Stimulated activated CD4-positive, alpha-beta T cell treated with anti-CD3 and anti-CD28 coated beads, Interleukin-2, amount 100 ng/mL, for 48 hours (primary cell): ENCODE measurements at regions not wholly inside any gene's neighbourhood (a gene's known extent, or its start where the extent isn't known, plus 50 kb on each side); places are given as distances from the start of the nearest gene placed in this dataset.
"Not testable (repeated sequence)": the region's sequence is repeated elsewhere in the genome, so short reads cannot be mapped to it uniquely, and the experiment has no call there.

Experiments
- DNase-seq, 2 donors: peaks; one replicate each; pipeline ENCODE4 v3.0.0-alpha.2; 2020

DNA sequence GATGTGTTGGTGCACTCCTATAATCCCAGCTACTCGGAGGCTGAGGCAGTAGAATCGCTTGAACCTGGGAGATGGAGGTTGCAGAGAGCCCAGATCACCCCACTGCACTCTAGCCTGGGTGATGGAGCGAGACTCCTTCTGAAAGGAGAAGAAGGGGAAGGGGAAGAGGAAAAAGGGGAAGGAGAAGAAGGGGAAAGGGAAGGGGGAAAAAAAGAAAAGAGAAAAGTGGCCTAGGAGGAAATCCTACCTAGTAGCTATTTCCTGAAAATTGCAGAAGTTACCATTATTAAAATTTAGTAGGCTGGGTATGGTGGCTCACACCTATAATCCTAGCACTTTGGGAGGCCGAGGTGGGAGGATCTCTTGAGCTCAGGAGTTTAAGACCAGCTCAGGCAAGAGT, 67.4 kb downstream of the ARRDC3 start:
- no peak for DNase-seq

- peak; percentile 65 to 67 for DNase-seq
These were observed 69.1 kb downstream of the ARRDC3 start for GRCh38 chr5:91313757-91314673.

- no peak for DNase-seq
These were observed 70.4 kb downstream of the ARRDC3 start for GRCh38 chr5:91312698-91313097.

DNA sequence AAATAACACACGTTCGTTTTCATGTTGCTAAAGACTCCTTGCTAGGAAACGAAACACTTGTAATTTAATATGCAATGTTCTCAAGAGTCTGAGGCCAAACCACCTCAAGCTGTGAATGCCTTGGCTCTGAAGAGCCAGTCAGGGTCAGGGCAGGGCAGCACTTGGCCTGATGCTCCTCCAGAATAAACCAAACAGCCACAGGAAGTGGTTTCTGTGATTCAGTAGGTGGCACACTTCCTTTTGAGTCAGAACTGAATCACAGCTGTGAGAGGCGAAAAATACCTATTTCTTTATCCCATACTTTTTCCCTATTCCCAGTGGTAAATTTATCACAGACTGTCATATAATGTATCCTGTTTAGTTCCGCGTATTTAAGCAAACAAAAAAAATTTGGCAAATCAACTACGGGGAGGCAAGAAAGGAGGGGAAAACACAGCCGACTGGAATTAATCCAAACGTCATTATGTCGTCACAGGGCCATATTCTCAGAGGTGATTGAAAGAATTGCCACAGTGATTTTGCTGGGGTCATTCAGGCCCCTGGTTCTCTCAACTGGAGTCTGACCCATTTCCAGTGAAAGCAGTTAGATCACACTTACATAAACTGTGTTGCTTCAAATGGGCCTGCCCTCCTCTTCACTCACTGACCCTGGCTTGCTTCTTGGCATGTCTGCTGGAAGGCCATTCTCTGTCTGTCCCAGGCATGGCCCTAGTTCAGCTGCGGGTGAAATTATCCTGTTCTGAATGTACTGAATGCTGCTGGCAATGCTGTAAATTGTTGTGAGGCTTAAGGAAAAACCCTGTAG, 71.2 kb downstream of the ARRDC3 start:
- DNase-seq, result peak; percentile 39

DNA sequence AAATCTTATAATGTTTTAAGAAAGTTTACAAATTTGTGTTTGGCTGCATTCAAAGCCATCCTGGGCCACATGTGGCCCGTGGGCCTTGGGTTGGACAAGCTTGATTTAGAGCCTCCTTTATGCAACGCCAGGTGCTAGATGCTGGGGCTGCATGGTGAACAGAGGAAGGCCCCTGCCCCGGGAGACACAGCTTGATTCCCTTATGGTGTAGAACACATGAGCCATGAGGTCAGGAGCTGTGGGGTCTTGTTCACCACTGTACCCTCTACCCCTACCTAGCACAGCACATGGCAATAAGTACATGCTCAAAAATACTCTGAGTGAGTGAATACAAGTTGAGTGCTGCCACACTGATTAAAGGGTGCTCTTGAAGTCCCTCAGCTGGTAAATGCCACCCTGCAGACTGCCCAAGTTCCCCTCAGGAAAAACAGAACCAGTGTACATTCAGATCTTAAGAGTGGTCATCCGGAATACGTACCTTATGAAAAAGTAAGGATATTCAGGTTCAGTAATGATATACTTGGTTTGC, 71.9 kb downstream of the ARRDC3 start:
- no peak for DNase-seq

DNA sequence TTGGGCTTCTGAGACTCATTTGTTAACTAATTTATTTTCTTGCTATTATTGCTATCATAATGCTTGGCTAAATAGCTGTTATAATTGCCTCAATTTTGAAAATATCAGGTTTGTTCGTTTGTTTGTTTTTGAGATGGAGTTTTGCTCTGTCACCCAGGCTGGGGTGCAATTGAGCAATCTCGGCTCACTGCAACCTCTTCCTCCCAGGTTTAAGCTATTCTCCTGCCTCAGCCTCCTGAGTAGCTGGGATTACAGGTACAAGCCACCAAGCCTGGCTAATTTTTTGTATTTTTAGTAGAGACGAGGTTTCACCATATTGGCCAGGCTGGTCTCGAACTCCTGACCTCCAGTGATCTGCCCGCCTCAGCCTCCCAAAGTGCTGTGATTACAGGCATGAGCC, 75.0 kb downstream of the ARRDC3 start:
- DNase-seq, result not testable (repeated sequence)

DNA sequence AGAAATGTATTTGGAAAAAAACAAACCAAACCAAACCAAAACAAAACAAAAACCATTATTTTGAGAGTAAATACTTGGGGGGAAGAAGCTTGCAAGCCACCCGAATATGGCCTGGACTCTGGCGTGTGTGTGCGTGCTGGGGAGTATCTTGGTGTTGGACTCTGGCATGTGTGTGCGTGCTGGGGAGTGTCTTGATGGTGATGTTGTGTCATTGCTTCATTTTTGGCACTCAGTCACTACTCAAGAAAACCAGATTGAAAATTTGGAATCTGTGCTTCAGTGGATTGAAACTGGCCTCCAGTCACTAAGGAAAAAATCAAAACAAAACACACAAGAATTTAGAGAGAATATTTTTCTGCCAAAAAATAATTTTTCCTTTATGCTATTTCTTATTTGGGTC, 76.1 kb downstream of the ARRDC3 start:
- no peak for DNase-seq

DNA sequence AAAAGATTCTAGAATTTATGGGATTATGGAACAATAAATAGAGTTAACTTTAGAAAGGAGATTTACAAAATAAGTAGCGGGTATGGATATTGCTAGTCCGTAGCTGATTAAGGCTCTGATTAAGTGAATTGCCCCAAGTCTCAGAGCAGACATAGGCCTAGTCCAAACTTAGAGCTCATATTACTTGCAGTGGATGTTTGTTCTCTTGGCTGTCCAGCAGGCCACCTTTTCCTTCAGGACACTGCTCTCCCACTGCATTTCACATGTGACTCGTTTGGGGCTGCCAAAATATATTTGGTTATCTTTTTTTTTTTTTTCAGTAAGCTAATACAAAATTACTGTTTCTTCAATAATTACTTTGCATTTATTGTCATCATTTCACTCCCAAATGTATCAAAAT, 76.6 kb downstream of the ARRDC3 start:
- no peak for DNase-seq

- DNase-seq, result no peak
These were observed 77.5 kb downstream of the ARRDC3 start for GRCh38 chr5:91305640-91306039.

DNA sequence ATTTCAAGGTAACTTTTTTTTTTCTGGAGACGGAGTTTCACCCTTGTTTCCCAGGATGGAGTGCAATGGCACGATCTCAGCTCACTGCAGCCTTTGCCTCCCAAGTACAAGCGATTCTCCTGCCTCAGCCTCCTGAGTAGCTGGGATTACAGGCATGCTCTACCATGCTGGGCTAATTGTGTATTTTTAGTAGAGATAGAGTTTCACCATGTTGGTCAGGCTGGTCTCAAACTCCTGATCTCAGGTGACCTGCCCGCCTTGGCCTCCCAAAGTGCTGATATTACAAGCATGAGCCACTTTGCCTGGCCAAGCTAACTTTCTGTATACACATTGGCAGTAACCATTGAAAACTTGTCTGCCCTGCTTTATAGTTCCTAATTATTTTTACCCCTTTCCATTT, 79.1 kb downstream of the ARRDC3 start:
- not testable (repeated sequence) for DNase-seq

DNA sequence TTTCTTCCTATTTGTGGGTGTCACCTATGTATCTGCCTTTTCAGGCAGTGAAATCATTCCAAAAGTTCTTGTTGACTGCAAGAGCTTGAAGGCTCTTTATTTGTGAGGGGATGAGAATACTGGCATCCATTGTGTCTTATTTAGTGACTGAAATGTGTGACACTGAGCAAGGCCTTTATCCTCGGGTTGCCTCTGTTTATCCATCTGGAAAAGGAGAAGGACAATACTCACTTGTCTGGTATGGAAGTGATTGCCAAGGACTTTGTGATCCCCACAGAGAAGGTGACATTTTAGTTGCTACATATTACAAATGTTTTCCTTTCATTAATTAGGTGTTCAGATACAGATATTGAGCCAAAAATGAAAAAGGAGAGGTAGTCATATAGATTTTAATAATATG, 80.2 kb downstream of the ARRDC3 start:
- no peak for DNase-seq

DNA sequence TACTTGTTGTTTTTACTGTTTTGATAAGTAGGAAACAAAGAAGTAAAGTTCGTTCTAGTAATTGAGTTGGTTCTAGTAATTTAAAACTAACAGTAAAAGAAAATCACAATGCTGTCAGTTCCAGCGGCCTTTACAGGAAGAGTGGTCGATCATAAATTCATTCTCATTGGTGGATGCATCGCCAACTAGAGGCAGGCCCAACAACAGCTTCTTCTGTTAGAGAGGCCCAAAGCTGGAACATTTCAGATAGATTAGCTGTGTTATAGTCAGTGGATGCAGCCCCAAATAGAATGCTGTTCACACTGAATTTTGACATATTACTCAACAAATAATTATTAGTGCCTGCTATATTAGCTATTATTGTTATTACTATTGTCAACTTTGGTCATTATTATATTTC, 80.8 kb downstream of the ARRDC3 start:
- no peak for DNase-seq

DNA sequence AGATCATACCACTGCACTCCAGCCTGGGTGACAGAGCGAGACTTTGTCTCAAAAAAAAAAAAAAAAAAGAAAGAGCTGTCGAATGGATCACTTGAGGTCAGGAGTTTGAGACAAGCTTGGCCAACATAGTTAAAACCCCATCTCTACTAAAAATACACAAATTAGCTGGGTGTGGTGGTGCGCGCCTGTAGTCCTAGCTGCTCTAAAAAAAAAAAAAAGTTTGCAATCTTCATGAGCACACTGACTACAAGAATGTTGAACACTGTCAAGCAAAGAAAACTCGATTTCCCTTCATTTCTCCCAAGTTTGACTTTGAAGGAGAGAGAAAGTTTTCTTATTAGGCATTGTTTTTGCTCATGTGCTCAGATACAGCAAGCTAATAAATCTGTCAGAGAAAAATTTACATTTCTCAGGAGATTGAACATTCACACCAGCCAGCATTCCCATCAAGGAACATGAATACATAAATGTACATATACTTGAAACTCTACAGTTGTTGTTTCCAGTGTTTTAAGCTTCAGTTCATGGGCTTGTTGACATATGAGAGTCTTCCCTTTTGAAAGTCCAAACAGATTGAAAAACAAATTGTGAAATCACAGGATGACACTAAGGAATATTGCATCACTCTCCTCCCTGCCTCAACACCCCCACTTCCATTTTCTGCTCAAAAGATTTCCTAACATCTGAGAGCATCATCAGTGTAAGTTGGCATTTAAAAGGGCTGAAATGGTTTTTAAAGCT, 81.8 kb downstream of the ARRDC3 start:
- DNase-seq, result no peak

- no peak for DNase-seq
These were observed 85.1 kb downstream of the ARRDC3 start for GRCh38 chr5:91297994-91298393.

- DNase-seq, result no peak
These were observed 86.4 kb downstream of the ARRDC3 start for GRCh38 chr5:91296674-91297143.

- DNase-seq, result not testable (repeated sequence)
These were observed 87.0 kb downstream of the ARRDC3 start for GRCh38 chr5:91296102-91296501.

GRCh38 chr5:91293131-91293530, 90.0 kb downstream of the ARRDC3 start:
- DNase-seq, result no peak

DNA sequence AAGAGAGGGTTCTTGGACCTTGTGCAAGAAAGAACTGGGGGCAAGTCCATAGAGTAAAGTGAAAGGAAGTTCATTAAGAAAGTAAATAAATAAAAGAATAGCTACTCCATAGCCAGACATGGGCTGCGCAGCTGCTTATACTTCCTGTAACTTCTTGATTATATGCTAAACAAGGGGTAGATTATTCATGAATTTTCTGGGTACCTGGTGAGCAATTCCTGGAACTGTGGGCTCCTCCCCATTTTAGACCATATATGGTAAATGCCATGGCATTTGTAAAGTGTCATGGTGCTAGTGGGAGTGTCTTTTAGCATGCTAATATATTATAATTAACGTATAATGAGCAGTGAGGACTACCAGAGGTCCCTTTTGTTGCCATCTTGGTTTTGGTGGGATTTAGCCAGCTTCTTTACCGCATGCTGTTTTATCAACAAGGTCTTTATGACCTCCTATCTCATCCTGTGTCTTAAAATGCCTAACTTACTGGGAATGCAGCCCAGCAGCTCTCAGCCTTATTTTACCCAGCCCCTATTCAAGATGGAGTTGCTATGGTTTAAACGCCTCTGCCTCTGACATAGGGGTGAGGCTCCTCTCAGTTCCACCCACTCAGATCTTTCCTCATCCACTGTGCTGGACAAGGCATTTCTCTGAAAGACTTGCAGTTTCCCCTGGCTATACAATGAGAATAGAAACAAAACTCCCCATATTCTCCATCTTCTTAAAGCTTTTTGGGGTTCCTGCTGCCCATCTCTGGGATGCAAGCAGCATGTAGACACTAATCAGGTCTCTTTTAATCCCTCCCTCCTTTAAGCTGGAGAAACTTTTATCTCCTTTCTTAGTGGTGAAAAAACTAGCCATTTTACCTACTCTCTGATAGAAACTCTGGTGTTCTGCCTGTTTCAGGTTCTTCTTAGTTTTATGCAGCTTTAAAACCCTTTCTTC, 91.2 kb downstream of the ARRDC3 start:
- no peak for DNase-seq

DNA sequence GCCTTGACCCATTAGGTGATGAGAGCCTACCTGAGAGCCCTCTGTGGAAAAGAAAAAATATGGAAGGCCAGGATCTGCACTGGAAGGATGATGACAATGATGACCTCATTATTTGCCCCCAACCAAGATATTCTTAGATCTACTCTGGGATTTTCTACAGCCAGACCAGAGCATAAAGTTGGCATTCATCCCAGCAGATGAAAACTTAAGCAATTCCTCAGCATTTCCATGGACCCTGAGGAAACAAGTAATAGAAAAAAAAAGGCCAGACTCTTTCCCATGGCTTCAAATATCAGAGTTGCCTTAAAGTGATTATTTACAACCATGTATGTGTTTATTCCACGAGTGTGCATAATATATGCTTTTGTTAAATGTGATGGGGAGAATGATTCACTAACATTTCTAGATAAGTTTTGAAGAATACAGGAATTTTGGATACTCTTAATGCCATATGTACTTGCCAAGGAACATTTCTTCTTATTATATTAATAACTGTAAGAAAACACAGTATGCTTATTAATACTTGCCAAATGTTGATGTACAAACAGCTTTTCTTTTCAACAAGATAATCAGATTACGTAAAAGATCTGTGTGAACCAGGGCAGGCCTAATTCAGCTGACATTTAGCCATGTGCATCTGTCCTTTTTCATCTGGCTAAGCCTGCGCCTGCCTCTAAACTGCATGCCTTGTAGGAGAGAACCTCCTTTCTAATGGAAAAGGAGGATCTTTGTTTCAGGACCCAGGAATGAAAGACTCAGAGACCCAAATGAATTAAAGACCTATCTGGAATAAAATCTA, 94.8 kb downstream of the ARRDC3 start:
- no peak for DNase-seq

DNA sequence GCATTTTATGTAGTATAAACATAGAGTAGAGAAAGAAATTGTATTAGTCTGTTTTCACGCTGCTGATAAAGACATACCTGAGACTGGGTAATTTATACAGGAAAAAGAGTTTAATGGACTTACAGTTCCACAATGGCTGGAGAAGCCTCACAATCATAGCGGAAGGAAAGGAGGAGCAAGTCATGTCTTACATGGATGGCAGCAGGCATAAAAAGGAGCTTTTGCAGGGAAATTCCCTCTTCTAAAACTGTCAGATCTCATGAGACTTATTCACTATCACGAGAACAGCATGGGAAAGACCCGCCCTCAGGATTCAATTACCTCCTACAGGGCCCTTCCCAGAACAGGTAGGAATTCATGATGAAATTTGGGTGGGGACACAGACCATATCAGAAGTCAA, 98.1 kb downstream of the ARRDC3 start:
- DNase-seq, result not testable (repeated sequence)

DNA sequence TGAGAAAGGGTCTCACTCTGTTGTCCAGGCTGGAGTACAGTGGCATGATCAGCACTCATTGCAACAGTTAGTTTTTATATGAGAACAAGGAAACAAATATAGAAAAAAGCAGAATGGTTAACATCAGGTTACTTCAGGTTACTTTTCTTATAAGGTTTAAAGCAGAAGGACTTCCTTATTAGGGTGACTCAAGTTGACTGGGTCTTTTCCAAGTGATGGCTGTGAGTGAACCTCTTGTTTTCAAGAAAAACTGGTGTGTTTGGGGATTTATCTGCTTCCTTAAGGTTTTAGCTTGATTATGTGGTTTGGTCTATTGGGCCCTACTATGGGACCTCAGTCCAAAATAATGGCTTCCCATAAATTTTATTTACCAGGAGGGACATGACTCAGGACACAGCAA, 99.2 kb downstream of the ARRDC3 start:
- no peak for DNase-seq
